Endometrium (tissue), 2 donors: ENCODE measurements at regions not wholly inside any gene's neighbourhood (a gene's known extent, or its start where the extent isn't known, plus 50 kb on each side); places are given as distances from the start of the nearest gene placed in this dataset.

Source experiments
- FAIRE-seq: peaks from 2 replicates; lab custom pipeline; 2012; peaks lifted over from hg19 to GRCh38; lab: Jason Lieb, UNC
- donor health status: control.
- donor health status: control.

- FAIRE-seq: no peak
These were observed 300.4 kb downstream of the DTWD2 start for GRCh38 chr5:118687661-118688621.

- FAIRE-seq: no peak
These were observed 301.2 kb downstream of the DTWD2 start for GRCh38 chr5:118687100-118687499.

GRCh38 chr5:118681655-118682054 is 306.7 kb downstream of the DTWD2 start:
- no peak for FAIRE-seq

- FAIRE-seq: no peak
These were observed 308.9 kb downstream of the DTWD2 start for GRCh38 chr5:118679264-118679940.

GRCh38 chr5:118678746-118679145 is 309.6 kb downstream of the DTWD2 start:
- no peak for FAIRE-seq

GRCh38 chr5:118675247-118675646 is 313.1 kb downstream of the DTWD2 start:
- FAIRE-seq: no peak

- FAIRE-seq: no peak
These were observed 330.8 kb downstream of the DTWD2 start for GRCh38 chr5:118657576-118657975.

GRCh38 chr5:118653872-118654271 is 334.5 kb downstream of the DTWD2 start:
- FAIRE-seq: no peak

GRCh38 chr5:118653183-118653582 is 335.2 kb downstream of the DTWD2 start:
- no peak for FAIRE-seq

GRCh38 chr5:118651002-118651401 is 337.3 kb downstream of the DTWD2 start:
- no peak for FAIRE-seq

GRCh38 chr5:118647587-118647986 is 340.8 kb downstream of the DTWD2 start:
- FAIRE-seq: no peak

- FAIRE-seq: no peak
These were observed 341.4 kb downstream of the DTWD2 start for GRCh38 chr5:118646917-118647316.

- no peak for FAIRE-seq
These were observed 350.2 kb downstream of the DTWD2 start for GRCh38 chr5:118637947-118638670.

- FAIRE-seq: no peak
These were observed 359.5 kb downstream of the DTWD2 start for GRCh38 chr5:118628660-118629354.

GRCh38 chr5:118620233-118620632 is 368.1 kb downstream of the DTWD2 start:
- FAIRE-seq: no peak

- FAIRE-seq: no peak
These were observed 368.5 kb downstream of the DTWD2 start for GRCh38 chr5:118619823-118620222.

GRCh38 chr5:118616281-118616680 is 372.1 kb downstream of the DTWD2 start:
- no peak for FAIRE-seq

GRCh38 chr5:118614731-118615456 is 373.5 kb downstream of the DTWD2 start:
- FAIRE-seq: peak; percentile 76

GRCh38 chr5:118611332-118611945 is 376.9 kb downstream of the DTWD2 start:
- no peak for FAIRE-seq

GRCh38 chr5:118606940-118607339 is 381.4 kb downstream of the DTWD2 start:
- no peak for FAIRE-seq

- no peak for FAIRE-seq
These were observed 382.6 kb downstream of the DTWD2 start for GRCh38 chr5:118605761-118606160.
